PC-3 (cell line): ENCODE measurements at regions not wholly inside any gene's neighbourhood (a gene's known extent, or its start where the extent isn't known, plus 50 kb on each side); places are given as distances from the start of the nearest gene placed in this dataset.

ENCODE experiments used
- CTCF ChIP-seq: fragments of 300-600 bp; sonication (generic); conservative IDR thresholded peaks from 2 replicates; pipeline ENCODE4 v1.5.1; 2017; ENCODE audit warnings: antibody characterized with exemption, low read depth, mild to moderate bottlenecking, low read length
- EZH2 ChIP-seq: fragments of 300-600 bp; sonication (generic); IDR thresholded peaks from one replicate; pipeline ENCODE4 v1.6.1; 2017; ENCODE audit warnings: antibody characterized with exemption, mild to moderate bottlenecking, low read length; ENCODE audit not compliant: unreplicated experiment
- EZH2phosphoT487 ChIP-seq: fragments of 300-600 bp; sonication (generic); IDR thresholded peaks from 2 replicates; pipeline ENCODE4 v1.6.1; 2018; ENCODE audit warnings: mild to moderate bottlenecking, antibody characterized with exemption, low read length, borderline replicate concordance

DNA sequence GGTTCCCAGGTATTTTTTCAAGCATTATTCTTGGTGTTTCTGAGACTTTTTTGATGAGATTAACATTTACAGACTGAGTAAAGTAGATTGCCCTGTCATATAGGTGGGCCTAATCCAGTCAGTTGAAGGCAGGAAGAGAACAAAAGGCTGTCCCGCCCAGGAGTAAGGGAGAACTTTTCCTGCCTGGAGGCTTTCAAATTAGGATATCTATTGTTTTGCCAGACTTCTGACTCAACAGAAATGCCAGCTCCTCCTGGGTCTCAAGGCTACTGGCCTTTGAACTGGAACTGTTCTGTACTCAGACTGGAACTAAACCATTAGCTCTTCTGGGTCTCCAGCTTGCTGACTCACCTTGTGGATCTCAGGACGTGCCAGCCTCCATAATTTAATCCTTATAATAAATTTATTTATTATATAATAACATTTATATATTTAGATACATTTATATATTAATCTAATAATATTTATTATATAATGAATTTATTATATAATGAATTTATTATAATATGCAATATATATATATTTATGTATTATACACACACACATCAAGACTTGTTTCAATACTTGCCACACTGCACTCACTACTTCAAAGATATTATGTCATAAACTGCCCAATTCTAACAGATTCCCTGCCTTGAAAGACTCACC is 510.8 kb upstream of the B3GALT2 start:
- TF ChIP-seq CTCF (no peak), EZH2 (no peak), EZH2phosphoT487 (no peak)
